ENCODE measurements at regions not wholly inside any gene's neighbourhood (a gene's known extent, or its start where the extent isn't known, plus 50 kb on each side); places are given as distances from the start of the nearest gene placed in this dataset.

- no peak for DNase-seq (ENCODE audit: low read depth in 2 of 2)
These were observed 108.4 kb downstream of the LSM3 start for GRCh38 chr3:14286887-14287500.

GRCh38 chr3:14288177-14288788, 109.7 kb downstream of the LSM3 start:
- no peak for DNase-seq (ENCODE audit: low read depth in 2 of 2)

- DNase-seq (ENCODE audit: low read depth in 2 of 2) = no peak
These were observed 110.3 kb downstream of the LSM3 start for GRCh38 chr3:14288833-14289451.

GRCh38 chr3:14289590-14290461, 111.2 kb downstream of the LSM3 start:
- DNase-seq (ENCODE audit: low read depth in 2 of 2) = no peak

GRCh38 chr3:14290631-14291385, 111.6 kb upstream of the SLC6A6 start:
- no peak for DNase-seq (ENCODE audit: low read depth in 2 of 2)

- DNase-seq (ENCODE audit: low read depth in 2 of 2) = no peak
These were observed 107.4 kb upstream of the SLC6A6 start for GRCh38 chr3:14295037-14295436.

- DNase-seq (ENCODE audit: low read depth in 2 of 2) = no peak
These were observed 106.6 kb upstream of the SLC6A6 start for GRCh38 chr3:14295801-14296200.

- no peak for DNase-seq (ENCODE audit: low read depth in 2 of 2)
These were observed 105.1 kb upstream of the SLC6A6 start for GRCh38 chr3:14297305-14297704.

- no peak for DNase-seq (ENCODE audit: low read depth in 2 of 2)
These were observed 104.6 kb upstream of the SLC6A6 start for GRCh38 chr3:14297784-14298236.

- DNase-seq (ENCODE audit: low read depth in 2 of 2) = no peak
These were observed 104.0 kb upstream of the SLC6A6 start for GRCh38 chr3:14298442-14298841.

GRCh38 chr3:14298991-14299555, 103.3 kb upstream of the SLC6A6 start:
- DNase-seq (ENCODE audit: low read depth in 2 of 2) = no peak

GRCh38 chr3:14299767-14300166, 102.6 kb upstream of the SLC6A6 start:
- DNase-seq (ENCODE audit: low read depth in 2 of 2) = no peak

GRCh38 chr3:14300721-14301399, 101.5 kb upstream of the SLC6A6 start:
- DNase-seq (ENCODE audit: low read depth in 2 of 2) = no peak

- no peak for DNase-seq (ENCODE audit: low read depth in 2 of 2)
These were observed 100.8 kb upstream of the SLC6A6 start for GRCh38 chr3:14301558-14301957.

- no peak for DNase-seq (ENCODE audit: low read depth in 2 of 2)
These were observed 98.9 kb upstream of the SLC6A6 start for GRCh38 chr3:14303336-14304100.

GRCh38 chr3:14304101-14305045, 98.0 kb upstream of the SLC6A6 start:
- no peak for DNase-seq (ENCODE audit: low read depth in 2 of 2)

GRCh38 chr3:14305324-14305723, 97.1 kb upstream of the SLC6A6 start:
- DNase-seq (ENCODE audit: low read depth in 2 of 2) = no peak

- no peak for DNase-seq (ENCODE audit: low read depth in 2 of 2)
These were observed 96.3 kb upstream of the SLC6A6 start for GRCh38 chr3:14306142-14306541.

Data from stimulated activated CD8-positive, alpha-beta memory T cell treated with anti-CD3 and anti-CD28 coated beads, Interleukin-7, amount 100 ng/mL, for 4 hours (primary cell).